ENCODE measurements at regions not wholly inside any gene's neighbourhood (a gene's known extent, or its start where the extent isn't known, plus 50 kb on each side); places are given as distances from the start of the nearest gene placed in this dataset.

DNA sequence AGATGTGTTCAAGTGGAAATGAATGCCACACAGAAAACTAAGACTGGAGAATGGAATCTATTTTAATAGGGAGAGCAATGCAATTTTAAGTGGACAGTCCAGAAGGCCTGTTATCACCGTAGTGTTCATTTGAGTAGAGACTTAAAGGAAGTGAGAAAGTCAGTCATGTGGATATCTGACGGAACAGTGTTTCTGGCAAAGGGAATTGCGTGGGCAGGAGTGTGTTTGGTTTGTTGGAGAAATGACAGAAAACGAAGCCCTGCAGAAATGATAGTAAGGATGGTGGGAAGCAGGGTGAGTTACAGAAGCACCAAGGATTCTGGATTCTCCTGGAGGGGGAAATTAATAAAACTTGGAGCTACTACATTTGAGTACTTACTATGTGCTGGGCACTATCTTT is 776.6 kb downstream of the MED13L start:
- DNase-seq = no peak

DNA sequence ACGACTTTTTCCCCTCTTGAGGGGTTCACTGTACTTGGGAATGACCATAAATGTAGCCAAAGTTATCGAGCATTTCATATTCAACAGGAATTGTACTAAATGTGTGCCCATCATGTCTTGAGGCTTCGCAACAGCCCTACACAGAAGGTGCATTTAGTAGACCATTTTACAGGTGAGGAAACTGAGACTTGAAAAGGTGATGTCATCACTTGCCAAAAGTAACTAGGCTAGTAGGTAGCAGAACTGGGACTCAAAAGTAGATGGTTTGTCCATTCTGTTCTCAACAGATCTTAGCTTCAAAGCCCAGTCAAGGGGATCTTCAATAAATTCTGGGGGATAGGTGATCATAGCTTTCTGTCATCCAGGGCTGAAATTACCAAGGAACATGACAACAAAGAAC is 782.2 kb downstream of the MED13L start:
- no peak for DNase-seq

DNA sequence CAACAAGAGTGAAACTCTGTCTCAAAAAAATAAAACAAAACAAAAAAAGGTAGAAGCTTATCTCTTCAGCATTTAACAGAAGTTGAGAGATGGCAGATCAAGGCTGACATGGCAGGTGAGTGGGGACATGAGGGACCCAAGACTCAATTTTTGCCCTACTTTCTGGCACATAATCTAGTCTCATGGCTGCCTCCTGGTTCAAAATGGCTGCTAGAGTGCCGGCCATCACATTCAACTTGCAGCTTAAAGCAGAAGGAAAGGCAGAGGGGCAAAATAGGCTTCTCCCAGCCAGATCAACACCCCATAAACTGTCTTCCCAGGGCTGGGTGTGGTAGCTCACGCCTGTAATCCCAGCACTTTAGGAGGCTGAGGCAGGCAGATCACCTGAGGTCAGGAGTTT is 784.9 kb downstream of the MED13L start:
- no peak for DNase-seq

DNA sequence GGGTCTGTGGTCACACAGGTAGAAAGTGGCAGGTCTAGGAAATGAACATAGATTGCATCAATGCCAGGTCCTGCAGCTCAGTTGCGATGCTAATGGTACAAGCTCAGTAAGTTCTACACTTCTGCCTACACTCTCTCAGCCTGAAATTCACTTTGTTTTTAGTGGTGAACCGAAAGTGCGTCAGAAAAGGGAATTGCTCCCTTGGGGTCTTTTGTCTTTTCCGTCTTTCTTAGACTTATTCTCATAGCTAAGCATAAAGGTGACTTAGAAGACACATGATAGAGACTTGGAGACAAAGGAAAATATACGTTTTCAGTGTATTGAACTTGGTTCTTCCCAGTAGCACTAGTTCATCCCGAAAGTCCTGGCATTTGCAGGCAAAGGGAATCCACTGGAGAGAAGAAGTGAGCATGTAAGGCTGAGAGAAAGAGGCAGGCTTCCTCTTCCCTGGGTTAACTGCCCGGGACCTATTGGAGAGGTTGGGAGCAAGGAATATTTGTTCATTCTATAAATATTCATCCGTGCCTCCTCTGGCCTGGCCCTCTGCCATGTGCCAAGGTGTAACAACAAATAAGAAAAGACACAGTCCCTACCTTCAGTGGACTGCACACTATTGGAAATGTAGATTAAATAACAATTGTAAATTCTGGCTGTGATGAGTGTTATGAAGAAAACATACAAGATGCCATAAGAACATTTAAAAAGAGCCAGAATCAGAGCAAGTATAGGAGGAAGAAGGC is 785.8 kb downstream of the MED13L start:
- DNase-seq = no peak

DNA sequence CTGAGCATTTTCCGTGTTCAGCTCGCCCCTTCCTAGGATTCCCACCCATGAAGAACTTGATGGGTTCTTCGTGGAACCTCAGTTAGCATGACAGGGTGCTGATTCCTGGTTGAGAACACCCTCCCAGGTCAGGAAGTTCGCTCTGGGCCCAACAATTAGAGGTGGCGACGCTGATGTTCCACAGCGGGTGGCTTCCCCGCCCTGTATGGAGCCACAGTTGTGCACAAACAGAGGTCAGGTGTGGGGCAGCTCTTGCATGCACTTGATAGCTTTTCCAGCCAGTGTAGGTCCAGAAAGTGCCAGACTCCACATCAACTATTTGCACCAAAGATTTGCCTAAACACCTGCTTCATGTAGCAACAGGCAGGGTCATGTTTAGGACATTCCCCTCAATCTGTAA is 788.2 kb downstream of the MED13L start:
- no peak for DNase-seq

DNA sequence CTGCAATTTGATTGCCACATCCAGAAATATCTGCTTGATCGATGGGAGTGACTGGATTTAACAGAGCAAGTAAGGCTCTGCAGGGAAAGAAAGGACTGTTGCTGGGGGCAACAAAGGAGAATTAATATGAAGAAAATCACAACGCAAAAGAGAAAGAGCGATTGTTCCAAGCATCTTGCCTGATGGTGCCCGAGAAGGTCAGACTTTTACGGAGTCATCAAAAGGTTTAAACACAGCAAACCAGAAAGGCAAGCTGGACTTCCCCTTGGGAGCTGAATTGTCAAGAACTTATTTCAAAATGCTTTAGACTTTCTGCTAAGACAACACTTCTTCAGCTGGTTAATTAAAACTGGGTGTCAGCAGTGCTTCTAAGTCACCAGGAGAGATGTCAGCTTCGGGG is 791.5 kb downstream of the MED13L start:
- DNase-seq = no peak

DNA sequence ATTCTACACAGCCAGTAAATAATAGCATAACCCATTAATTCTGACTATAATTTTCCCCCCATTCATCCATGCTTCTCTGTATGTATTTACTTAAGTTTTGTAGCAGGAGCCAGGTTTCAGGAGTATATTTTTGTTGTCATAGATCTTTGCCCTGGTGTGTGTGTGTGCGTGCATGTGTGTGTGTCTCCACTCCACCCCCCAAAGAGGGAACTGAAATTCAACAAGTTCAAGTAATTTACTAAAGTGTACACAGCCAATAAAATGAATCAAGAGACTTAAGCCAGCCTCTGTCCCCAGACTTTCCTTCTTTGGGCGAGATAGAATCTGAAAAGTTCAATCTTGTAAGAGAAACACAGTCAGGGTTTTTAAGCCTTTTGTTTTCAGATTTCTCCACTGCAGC is 792.0 kb downstream of the MED13L start:
- DNase-seq = no peak

DNA sequence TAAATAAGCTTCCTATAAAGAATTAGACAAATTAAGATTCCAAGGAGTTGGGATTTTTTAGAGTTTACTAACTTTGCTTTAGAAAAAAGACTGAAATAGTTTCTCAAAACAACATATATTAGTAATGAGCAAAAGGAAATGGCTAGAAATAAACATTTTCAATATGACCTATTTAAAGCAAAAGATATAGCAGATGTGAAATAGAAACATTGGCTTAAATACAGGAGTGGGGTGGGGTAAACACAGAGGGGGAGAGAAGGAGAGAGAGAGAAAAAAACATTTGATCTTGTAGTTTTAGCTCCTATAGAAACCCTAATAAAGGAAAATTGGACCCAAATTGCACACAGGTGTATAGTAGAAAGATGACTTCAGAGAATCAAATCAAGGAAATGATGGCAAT is 794.5 kb downstream of the MED13L start:
- no peak for DNase-seq

DNA sequence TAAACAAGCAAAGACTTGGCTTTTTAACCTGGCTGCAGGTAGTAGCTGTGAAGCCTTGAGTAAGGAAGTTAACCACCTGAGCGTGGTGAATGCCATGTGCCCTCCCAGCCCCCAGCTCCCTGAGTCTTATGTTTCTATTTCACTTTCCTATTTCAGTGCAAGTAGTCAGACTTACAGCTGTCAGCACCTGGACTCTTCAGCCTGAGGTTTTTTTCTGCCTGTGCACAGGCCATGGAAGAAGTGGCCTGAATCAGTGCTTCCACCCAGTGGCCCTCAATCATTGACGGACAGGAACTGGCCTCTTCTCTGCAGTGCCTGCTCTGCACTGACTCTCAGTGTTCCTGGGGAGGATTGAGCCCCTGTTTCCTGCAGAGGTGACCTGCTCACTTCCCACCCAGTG is 796.4 kb downstream of the MED13L start:
- no peak for DNase-seq

DNA sequence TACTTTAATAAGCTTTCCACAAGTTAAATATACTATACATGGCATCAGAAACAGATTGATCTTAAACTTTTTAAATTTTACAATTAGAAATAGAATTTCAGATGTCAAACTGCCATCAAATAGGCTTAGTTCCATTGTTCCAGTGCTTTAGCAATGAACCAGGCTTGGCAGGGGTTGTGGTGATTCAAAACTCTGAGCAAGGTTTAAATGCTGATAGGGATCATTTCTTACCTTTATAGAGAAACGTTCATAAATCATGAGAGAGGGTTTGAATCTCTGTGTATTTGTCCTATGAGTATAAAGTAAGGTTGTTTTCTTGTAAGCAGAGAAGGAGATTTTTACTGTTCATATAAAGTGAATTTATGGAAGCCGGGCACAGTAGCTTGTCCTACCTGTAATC is 794.5 kb upstream of the TBX3 start:
- no peak for DNase-seq

DNA sequence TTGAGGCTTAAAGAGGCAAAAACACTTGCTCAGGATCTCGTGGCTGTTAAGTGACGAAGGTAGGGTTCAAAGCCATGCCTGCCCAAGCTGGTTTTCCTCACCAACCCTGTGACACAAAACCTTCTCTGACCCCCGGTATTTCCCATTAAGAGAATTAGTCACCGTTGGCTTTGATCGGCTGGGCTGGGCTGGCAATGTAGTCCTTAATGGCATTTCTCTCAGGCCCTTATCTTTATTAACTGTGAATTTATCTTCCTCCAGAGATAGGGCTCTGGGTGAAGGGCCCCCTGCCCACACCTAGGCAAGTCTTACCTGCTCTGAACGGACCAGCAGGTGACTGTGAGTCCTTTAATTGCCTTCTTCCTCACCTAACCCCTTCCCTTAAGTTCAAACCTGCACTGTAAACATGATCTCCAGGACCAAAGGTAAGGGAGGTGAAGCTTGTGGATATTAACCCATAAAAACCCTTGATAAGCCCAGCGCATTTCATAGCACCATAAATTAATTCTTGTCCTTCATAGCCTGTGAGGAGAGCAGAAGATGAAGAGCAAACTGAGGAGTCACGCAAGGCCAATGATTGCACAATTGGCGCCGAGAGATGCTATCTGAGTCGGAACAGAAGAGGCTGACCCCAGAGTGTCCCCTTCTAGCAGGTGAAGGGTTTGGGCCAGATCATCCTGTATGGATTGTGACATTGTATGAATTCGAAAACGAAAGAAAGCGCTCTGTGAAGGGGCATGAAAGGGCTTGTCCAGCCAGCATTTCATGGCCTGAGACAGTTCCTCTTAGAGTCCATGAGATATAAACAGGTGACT is 790.8 kb upstream of the TBX3 start:
- no peak for DNase-seq

DNA sequence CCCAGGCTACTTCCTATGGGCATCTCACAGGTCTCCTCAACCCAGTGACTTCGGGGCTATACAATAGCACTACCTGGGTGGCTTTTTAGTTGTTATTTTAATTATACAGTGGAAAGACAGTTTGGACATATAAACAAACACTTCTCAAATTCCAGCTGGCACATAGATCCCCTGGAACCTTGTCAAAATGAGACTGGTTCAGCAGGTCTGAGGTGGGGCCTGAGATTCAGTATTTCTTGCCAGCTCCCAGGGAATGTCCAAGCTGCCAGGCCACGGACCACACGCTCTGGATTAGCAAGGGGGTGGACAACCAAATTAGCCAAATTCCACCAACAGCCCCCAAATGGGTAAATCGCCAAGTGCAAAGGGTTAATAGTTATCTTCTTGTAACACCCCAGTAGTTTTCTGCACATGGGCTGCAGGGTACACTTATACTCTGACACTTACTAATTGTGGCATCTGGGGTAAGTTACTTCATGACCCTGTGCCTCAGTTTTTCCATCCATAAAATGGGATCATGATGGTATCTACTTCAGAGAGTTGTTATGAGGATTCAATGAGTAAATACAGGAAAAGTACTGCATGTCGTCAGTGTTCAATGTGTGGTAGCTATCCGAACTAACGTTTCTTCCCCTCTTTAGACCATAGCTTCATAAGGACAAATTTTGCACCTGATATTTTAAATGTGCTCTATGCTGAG is 789.4 kb upstream of the TBX3 start:
- DNase-seq = no peak

DNA sequence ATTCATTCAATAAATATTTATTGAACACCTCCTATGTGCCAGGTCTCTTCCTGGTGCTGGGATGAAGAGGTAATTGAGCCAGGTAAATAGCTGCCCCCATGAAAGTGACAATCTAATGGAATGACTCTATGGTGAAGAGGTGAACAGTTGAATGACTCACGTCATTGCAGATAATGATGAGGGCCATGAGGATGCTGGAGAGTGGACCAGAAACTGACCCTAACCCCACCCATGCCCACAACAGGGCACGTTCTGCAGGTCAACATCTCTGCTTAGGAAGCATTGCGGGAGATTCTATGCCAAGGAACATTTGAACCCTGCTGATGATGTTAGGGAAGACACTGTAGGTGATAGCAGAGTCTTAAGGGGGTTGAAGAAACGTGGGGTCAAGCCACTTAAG is 788.9 kb upstream of the TBX3 start:
- DNase-seq = no peak

DNA sequence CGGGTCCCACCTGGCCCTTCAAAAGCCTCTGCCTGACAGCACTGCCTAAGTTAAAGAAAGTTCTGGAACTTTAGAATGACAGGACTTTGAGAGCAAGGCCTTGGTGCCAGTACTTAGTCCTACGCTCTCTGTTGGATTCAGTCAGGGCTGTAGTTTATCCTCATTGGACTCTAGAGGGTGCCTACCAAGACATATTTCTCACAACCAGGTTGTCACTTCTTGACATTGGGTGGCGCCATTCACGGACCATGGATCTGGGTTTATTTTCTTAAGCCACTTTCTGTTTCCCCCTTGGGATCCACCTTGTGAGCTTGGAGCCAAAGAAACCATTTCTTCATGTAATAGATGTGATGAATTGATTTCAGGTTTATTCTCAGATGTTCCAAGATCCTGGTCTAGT is 787.0 kb upstream of the TBX3 start:
- no peak for DNase-seq

DNA sequence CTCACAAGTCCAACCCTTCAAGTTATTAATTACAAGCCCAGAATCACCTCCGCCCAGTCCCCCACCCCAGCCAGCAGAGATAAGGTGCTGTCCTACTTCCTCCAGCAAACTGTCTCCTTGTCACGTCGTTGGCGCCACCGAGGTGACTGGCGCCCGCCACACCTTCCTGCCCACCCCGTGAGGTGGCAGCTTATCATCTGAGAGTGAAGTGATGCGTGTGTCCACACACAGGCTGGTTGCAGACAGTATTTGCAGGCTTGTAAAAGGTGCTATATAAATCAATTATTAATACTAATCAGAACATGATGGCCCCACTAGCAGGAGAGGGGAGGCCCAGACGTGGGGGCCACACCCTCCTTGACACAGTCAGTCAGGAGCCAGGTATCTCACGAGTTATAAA is 786.6 kb upstream of the TBX3 start:
- no peak for DNase-seq

DNA sequence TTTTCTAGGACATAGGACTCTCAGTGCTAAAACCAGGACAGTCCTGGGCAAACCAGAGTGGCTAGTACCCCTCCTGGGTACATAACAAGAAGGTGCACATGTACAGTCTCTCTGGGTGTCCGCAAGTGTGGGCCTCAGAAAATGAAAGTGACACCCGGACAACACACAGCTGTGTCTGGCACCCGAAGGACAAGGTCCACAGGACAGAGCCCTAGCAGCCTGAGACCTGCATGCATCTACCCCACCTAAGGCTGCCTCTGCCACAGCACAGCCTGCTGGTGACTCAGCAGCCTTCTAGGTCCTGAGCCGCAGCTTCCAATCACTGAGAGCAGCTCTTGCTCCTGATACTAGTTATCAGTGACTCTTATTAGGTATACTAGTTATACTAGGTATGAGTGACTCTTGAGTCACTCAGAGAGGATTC is 784.1 kb upstream of the TBX3 start:
- DNase-seq = peak; percentile 32

DNA sequence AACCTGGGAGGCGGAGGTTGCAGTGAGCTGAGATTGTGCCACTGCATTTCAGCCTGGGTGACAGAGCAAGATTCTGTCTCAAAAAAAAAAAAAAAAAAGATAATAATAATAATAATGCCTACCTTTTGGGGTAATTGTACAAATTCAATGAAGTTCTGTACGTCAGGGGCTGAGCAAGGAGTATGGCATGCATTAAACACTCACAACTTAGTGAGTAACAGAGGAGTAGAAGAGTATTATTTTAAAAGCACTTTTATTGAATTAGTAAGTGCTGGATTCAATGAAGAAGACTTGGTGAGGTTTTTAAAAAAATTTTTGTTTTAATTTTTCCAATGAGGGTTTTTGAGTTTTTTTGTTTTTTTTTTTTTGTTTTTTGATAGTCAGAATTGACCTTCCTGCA is 783.6 kb upstream of the TBX3 start:
- peak; percentile 35 for DNase-seq

DNA sequence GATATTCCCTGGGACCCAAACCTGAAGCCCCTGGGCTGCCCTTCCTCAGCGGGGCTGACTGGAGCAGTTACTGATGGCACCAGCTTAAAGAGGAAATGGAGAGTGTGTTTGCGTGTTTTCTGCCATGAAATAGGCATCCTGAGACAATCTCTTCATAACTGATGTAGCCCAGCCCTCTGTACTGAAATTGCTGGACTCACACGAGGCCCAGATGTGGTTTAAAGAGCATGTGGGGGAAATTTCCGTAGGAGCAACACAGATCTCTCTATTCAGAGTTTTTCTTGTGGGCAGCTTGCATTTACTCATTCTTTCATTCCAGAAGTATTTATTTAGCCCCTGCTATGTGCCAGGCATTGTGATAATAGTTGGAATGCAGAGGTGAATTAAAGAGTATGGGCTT is 782.1 kb upstream of the TBX3 start:
- DNase-seq = peak; percentile 31

DNA sequence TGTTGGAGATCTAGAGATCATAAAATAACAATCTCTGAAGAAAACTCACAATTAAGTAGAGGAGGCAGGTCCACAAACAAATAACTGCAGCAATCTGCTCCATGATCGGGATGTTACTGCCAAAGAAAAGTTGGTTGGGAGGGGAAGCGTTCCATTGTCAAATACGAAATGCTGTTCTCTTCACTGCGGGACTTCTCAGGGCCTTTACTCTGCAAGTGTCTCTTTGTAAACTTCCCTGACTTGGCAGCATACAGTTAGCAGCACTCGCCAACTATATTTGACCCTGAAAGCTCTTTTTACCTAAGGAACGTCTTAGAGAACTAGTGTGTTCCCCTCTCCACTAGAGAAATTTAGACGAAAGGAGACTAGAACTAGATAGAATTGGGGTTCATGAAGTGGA is 780.7 kb upstream of the TBX3 start:
- no peak for DNase-seq

DNA sequence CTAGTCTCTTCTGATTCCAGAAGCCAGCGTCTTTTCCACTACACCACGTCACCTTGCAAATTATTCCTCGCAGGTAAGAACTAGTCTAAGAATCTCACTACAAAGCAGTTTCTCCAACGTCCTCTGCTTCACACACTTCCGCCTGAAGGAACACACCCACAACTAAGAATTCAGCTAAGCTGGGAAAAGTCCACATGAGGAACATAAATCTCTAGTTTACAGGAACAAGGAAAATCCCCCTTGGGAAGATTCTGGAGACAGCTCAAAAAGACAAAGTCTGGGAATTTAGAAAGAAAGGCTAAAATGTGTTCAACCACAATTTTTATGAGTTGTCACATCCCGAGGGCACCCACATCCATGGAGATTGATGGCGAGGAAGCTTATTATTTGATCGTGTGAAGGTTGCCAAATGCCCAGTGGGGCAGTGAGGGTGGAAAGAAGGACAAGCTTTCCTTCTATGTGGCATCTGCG is 780.2 kb upstream of the TBX3 start:
- peak; percentile 29 for DNase-seq

DNA sequence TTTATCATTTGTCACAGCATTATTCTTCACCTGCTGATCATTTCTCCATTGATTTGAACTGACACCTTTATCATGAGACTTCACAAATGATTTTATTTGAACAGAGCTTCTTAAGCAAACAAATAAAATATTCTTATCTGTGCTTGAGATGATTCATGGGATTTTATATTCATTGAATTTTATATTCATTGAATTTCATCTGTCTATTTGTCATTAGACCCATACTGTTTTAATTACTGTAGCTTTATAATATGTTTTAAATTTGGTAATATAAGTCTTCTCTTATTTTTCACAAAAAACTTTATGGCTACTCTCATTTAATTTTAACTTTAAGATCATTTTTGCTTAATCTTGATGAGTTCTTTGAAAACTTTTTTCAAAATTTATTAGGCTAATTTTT is 777.4 kb upstream of the TBX3 start:
- no peak for DNase-seq

DNA sequence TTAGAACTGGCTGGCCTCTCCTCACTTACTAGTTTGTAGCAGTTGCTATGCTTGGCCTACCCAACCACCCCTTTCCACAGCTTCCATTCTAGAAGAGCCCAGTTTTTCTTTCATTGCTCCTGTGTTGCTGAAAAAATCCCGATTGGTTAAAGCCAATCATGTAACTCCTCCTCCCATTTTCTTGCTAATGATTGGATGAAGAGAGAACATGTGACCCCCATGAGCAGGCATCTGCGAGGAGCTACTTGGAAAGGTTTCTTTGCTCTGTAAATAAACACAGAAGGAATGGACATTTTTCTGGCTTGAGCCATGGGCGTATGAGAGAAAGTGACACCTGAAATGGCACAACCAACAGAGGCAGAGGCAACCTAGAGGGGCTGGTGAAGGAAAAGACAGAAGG is 773.8 kb upstream of the TBX3 start:
- DNase-seq = no peak

DNA sequence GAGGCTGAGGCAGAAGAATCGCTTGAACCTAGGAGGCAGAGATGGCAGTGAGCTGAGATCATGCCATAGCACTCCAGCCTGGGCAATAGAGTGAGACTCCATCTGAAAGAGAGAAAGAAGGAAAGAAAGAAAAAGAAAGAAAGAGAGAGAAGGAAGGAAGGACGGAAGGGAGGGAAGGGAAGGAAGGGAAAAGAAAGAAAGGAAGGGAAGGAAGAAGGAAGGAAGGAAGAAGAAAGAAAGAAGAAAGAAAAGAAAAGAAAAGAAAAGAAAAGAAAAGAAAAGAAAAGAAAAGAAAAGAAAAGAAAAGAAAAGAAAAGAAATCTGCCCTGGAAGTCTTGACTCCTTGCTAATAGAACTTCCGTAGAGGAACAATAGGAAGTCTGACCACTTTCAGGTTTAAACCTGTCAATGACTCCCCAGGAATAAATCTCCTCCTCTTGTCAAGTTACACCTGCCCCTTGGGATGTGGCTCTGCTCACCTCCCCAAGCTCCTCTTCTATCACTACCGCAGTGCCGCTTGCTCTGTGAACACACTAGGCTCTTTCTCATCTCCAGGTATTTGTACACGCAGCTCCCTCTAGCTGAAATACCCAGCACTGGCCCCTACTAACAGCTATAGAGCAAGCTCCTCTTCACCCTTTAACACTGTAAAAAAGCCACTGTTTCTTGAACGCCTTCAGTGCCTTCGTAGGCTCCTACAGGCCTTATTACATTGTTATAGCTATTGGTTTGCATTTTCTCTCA is 773.1 kb upstream of the TBX3 start:
- no peak for DNase-seq
